ENCODE measurements at regions not wholly inside any gene's neighbourhood (a gene's known extent, or its start where the extent isn't known, plus 50 kb on each side); places are given as distances from the start of the nearest gene placed in this dataset.
A peak's percentile ranks its signal among the peaks of the same experiment; 100 is the strongest.

DNA sequence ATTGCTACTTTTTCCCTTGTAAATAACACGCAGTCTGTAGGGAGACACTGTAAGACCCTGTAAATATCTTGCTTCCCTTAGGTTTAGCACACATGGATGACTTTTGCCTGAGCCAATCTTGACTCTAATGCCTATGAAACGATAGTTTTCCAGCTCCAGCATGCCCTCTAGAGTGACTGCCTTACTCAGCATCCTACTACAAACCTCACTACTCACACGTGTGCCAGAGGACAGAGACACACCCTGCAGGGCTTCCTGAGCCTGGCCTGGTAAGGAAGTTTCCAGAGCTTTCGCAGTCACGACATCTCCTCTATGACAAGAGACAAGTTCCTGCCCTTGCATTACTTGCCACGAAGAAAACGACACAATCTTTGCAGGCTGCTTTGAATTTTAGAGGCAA, 138.1 kb downstream of the ATPSCKMT start:
- H3K27me3 ChIP-seq (ENCODE audit: insufficient read depth, low read length), result no peaks in the 10 kb centered on the region
- TF ChIP-seq EZH2 (IDR thresholded peaks at IDR 0.05; ENCODE audit: borderline replicate concordance, low read length) (no peak), CTCF (IDR thresholded peaks at IDR 0.05; ENCODE audit: low read length) (peak; percentile 44)
- no peak overlapping the region for H3K4me2 ChIP-seq (ENCODE audit: low read length)
- H3F3A ChIP-seq (ENCODE audit: insufficient read depth, low read length), result no peaks in the 10 kb centered on the region
- no peak overlapping the region for H3K27ac ChIP-seq (ENCODE audit: low read depth, low read length, poor library complexity, severe bottlenecking)
- no peak overlapping the region for H3K4me3 ChIP-seq (ENCODE audit: low read depth, low read length, poor library complexity, severe bottlenecking)
- no peak overlapping the region for H3K9ac ChIP-seq (ENCODE audit: low read length)
- no peaks in the 10 kb centered on the region for H3K36me3 ChIP-seq (ENCODE audit: insufficient read depth, low read length)
- H3K4me1 ChIP-seq (ENCODE audit: insufficient read depth, low read length, severe bottlenecking), result no peaks in the 10 kb centered on the region
- no peaks in the 10 kb centered on the region for H3K9me3 ChIP-seq (ENCODE audit: low read length)
- no peaks in the 10 kb centered on the region for H3K79me2 ChIP-seq (ENCODE audit: insufficient read depth, low read length)
- H2AFZ ChIP-seq (ENCODE audit: low read length), result no peak overlapping the region
- no peaks in the 10 kb centered on the region for H3K9me2 ChIP-seq (ENCODE audit: low read depth, low read length)
- H4K20me1 ChIP-seq (ENCODE audit: insufficient read depth, low read length), result no peaks in the 10 kb centered on the region

GRCh38 chr5:10110228-10110627, 139.5 kb downstream of the ATPSCKMT start:
- Histone ChIP-seq H3K27me3 (ENCODE audit: insufficient read depth, low read length) (no peaks in the 10 kb centered on the region), H3K9ac (ENCODE audit: low read length) (no peak overlapping the region), H3K36me3 (ENCODE audit: insufficient read depth, low read length) (no peaks in the 10 kb centered on the region), H2AFZ (ENCODE audit: low read length) (no peak overlapping the region), H3K79me2 (ENCODE audit: insufficient read depth, low read length) (no peaks in the 10 kb centered on the region), H3K4me1 (ENCODE audit: insufficient read depth, low read length, severe bottlenecking) (no peaks in the 10 kb centered on the region), H3K9me2 (ENCODE audit: low read depth, low read length) (no peaks in the 10 kb centered on the region), H3F3A (ENCODE audit: insufficient read depth, low read length) (no peaks in the 10 kb centered on the region), H3K9me3 (ENCODE audit: low read length) (no peaks in the 10 kb centered on the region), H3K4me3 (ENCODE audit: low read depth, low read length, poor library complexity, severe bottlenecking) (no peak overlapping the region), H4K20me1 (ENCODE audit: insufficient read depth, low read length) (no peaks in the 10 kb centered on the region), H3K4me2 (ENCODE audit: low read length) (no peak overlapping the region), H3K27ac (ENCODE audit: low read depth, low read length, poor library complexity, severe bottlenecking) (no peak overlapping the region)
- TF ChIP-seq CTCF (IDR thresholded peaks at IDR 0.05; ENCODE audit: low read length) (no peak), EZH2 (IDR thresholded peaks at IDR 0.05; ENCODE audit: borderline replicate concordance, low read length) (no peak)

GRCh38 chr5:10109299-10109698, 140.4 kb downstream of the ATPSCKMT start:
- no peak for TF ChIP-seq EZH2 (IDR thresholded peaks at IDR 0.05; ENCODE audit: borderline replicate concordance, low read length)
- no peak for TF ChIP-seq CTCF (IDR thresholded peaks at IDR 0.05; ENCODE audit: low read length)
- Histone ChIP-seq H3K9ac (ENCODE audit: low read length) (no peak overlapping the region), H3K79me2 (ENCODE audit: insufficient read depth, low read length) (no peaks in the 10 kb centered on the region), H3K9me3 (ENCODE audit: low read length) (no peaks in the 10 kb centered on the region), H3K27ac (ENCODE audit: low read depth, low read length, poor library complexity, severe bottlenecking) (no peak overlapping the region), H3K4me2 (ENCODE audit: low read length) (no peak overlapping the region), H3K4me3 (ENCODE audit: low read depth, low read length, poor library complexity, severe bottlenecking) (no peak overlapping the region), H4K20me1 (ENCODE audit: insufficient read depth, low read length) (no peaks in the 10 kb centered on the region), H3K4me1 (ENCODE audit: insufficient read depth, low read length, severe bottlenecking) (no peaks in the 10 kb centered on the region), H3F3A (ENCODE audit: insufficient read depth, low read length) (no peaks in the 10 kb centered on the region), H3K36me3 (ENCODE audit: insufficient read depth, low read length) (no peaks in the 10 kb centered on the region), H3K27me3 (ENCODE audit: insufficient read depth, low read length) (no peaks in the 10 kb centered on the region), H2AFZ (ENCODE audit: low read length) (no peak overlapping the region), H3K9me2 (ENCODE audit: low read depth, low read length) (no peaks in the 10 kb centered on the region)
